Ishikawa (cell line): ENCODE measurements at regions not wholly inside any gene's neighbourhood (a gene's known extent, or its start where the extent isn't known, plus 50 kb on each side); places are given as distances from the start of the nearest gene placed in this dataset.

Experiments
- CEBPB ChIP-seq: IDR thresholded peaks from 2 replicates; pipeline ENCODE4 v1.6.1; 2012
- CREB1 ChIP-seq: IDR thresholded peaks from 2 replicates; pipeline ENCODE4 v1.6.1; 2012; ENCODE audit warnings: low read depth
- EGR1 ChIP-seq: IDR thresholded peaks from 2 replicates; pipeline ENCODE4 v1.6.1; 2012
- EP300 ChIP-seq: IDR thresholded peaks from 2 replicates; pipeline ENCODE4 v1.6.1; 2012; ENCODE audit warnings: borderline replicate concordance
- FOXM1 ChIP-seq: IDR thresholded peaks from 2 replicates; pipeline ENCODE4 v1.6.1; 2012; ENCODE audit warnings: low read depth, borderline replicate concordance
- NFIC ChIP-seq: IDR thresholded peaks from 2 replicates; pipeline ENCODE4 v1.6.1; 2012
- RAD21 ChIP-seq: IDR thresholded peaks from 2 replicates; pipeline ENCODE4 v1.6.1; 2012; ENCODE audit warnings: low read depth
- REST ChIP-seq: IDR thresholded peaks from 2 replicates; pipeline ENCODE4 v1.6.1; 2012; ENCODE audit warnings: low read depth, mild to moderate bottlenecking
- TAF1 ChIP-seq: IDR thresholded peaks from 2 replicates; pipeline ENCODE4 v1.6.1; 2012; ENCODE audit warnings: low read depth, mild to moderate bottlenecking
- TCF12 ChIP-seq: IDR thresholded peaks from 2 replicates; pipeline ENCODE4 v1.6.1; 2012; ENCODE audit warnings: low read depth
- TEAD4 ChIP-seq: IDR thresholded peaks from 2 replicates; pipeline ENCODE4 v1.6.1; 2012
- USF1 ChIP-seq: IDR thresholded peaks from 2 replicates; pipeline ENCODE4 v1.6.1; 2012
- YY1 ChIP-seq: IDR thresholded peaks from 2 replicates; pipeline ENCODE4 v1.6.1; 2012; ENCODE audit warnings: low read depth
- ZBTB7A ChIP-seq: IDR thresholded peaks from 2 replicates; pipeline ENCODE4 v1.6.1; 2012; ENCODE audit warnings: low read depth
- TF ChIP-seq, protein P1 (sequence below): IDR thresholded peaks from 2 replicates; pipeline ENCODE4 v1.6.1; 2012

DNA sequence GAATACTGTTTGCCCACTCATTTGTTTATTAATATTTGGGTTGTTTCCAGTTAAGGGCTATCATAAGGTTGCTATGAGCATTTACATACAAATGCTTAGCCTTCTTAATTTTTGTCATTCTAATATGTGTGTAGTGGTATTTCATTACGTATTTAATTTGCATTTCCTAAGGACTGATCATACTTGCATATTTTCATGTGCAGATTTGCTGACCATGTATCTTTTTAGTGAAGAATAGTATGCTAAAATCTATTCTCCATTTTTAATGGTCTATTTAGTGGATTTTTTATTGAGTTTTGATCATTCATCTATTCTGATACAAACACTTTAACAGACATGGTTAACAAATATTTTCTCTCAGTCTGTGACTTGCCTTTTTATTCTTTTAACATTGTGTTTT is 949.5 kb downstream of the RAB28 start:
- no peak for TF ChIP-seq REST
- no peak for TF ChIP-seq TAF1
- no peak for TF ChIP-seq YY1
- no peak for TF ChIP-seq RAD21
- TF ChIP-seq TEAD4, result no peak
- TF ChIP-seq, protein P1, sequence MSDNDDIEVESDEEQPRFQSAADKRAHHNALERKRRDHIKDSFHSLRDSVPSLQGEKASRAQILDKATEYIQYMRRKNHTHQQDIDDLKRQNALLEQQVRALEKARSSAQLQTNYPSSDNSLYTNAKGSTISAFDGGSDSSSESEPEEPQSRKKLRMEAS, result no peak
- TF ChIP-seq ZBTB7A, result no peak
- no peak for TF ChIP-seq USF1
- no peak for TF ChIP-seq CREB1
- no peak for TF ChIP-seq EGR1
- TF ChIP-seq EP300, result no peak
- TF ChIP-seq FOXM1, result no peak
- no peak for TF ChIP-seq CEBPB
- no peak for TF ChIP-seq TCF12

GRCh38 chr4:12519426-12519825 is 964.7 kb downstream of the RAB28 start:
- no peak for TF ChIP-seq RAD21
- TF ChIP-seq CEBPB, result no peak
- TF ChIP-seq EP300, result no peak

GRCh38 chr4:12507868-12508481 is 976.2 kb downstream of the RAB28 start:
- no peak for TF ChIP-seq REST
- TF ChIP-seq ZBTB7A, result no peak
- TF ChIP-seq USF1, result no peak
- no peak for TF ChIP-seq YY1
- TF ChIP-seq EP300, result no peak
- no peak for TF ChIP-seq TCF12
- no peak for TF ChIP-seq TEAD4
- TF ChIP-seq, protein P1, result no peak
- TF ChIP-seq FOXM1, result no peak
- no peak for TF ChIP-seq RAD21
- TF ChIP-seq CEBPB, result no peak
- no peak for TF ChIP-seq NFIC
- TF ChIP-seq EGR1, result no peak

DNA sequence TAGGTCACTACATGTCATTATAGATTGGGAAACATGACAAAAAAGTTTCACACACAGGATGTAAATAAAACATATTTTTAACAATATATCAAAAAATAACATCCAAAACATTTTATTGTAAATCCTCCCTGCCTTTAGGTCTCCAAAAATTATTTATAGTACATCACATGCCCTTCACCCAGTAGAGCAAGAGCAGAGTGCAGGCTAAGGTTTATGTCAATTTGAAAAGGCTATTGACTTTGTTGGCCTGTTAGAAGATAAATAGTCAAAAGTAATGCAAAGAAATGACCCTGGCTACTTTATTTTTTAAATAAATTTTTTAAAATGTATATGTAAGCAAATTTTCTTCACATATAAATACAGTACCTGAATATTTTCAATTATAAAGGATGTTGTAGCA is 983.7 kb downstream of the RAB28 start:
- TF ChIP-seq REST, result no peak
- TF ChIP-seq TCF12, result no peak
- TF ChIP-seq TAF1, result no peak
- no peak for TF ChIP-seq CREB1
- TF ChIP-seq CEBPB, result no peak
- no peak for TF ChIP-seq USF1
- TF ChIP-seq NFIC, result no peak
- TF ChIP-seq YY1, result no peak
- no peak for TF ChIP-seq ZBTB7A
- no peak for TF ChIP-seq EGR1
- TF ChIP-seq FOXM1, result no peak
- TF ChIP-seq EP300, result no peak
- TF ChIP-seq, protein P1, result no peak
- no peak for TF ChIP-seq TEAD4
- TF ChIP-seq RAD21, result no peak
